Astrocyte of the cerebellum (primary cell): ENCODE measurements at regions not wholly inside any gene's neighbourhood (a gene's known extent, or its start where the extent isn't known, plus 50 kb on each side); places are given as distances from the start of the nearest gene placed in this dataset.

ENCODE experiments used
- DNase-seq: peaks from one replicate; pipeline ENCODE4 v3.0.0-alpha.2; 2011; ENCODE audit warnings: low read depth
- H3K4me3 ChIP-seq: 2 replicates; pipeline ENCODE4 v1.5.1; 2011; ENCODE audit warnings: mild to moderate bottlenecking, low read depth, low read length, moderate library complexity
- in situ Hi-C: cut with HindIII; loops from 2 replicates; pipeline ENCODE4 v1.10.0; 2017; ENCODE audit warnings: low sequenced_read_pairs
- TF ChIP-seq, protein P1 (sequence below): IDR thresholded peaks from 2 replicates; pipeline ENCODE4 v1.5.1; 2012; ENCODE audit warnings: low read length, low read depth, moderate library complexity, mild to moderate bottlenecking; ENCODE audit errors: missing control alignments

DNA sequence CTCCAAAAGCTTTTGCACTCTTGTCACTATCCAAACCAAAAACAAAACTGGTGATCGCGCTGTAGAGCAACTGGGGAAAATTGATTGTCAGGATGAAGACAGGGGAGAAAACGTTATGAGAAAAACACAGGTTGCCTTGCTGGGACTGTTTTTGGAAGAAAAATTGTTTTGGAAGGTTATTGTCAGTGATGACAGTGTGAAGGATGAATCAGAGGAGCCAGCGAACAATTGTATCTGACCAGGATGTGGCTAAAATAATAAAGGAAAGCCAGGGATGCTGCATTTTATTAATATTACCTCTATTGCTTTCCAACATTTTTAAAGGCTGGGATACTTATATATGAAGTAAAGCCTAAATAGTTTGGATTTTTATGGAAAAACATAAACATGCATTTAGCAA is 334.0 kb downstream of the SPRY2 start:
- DNase-seq, result no peak
- TF ChIP-seq, protein P1, sequence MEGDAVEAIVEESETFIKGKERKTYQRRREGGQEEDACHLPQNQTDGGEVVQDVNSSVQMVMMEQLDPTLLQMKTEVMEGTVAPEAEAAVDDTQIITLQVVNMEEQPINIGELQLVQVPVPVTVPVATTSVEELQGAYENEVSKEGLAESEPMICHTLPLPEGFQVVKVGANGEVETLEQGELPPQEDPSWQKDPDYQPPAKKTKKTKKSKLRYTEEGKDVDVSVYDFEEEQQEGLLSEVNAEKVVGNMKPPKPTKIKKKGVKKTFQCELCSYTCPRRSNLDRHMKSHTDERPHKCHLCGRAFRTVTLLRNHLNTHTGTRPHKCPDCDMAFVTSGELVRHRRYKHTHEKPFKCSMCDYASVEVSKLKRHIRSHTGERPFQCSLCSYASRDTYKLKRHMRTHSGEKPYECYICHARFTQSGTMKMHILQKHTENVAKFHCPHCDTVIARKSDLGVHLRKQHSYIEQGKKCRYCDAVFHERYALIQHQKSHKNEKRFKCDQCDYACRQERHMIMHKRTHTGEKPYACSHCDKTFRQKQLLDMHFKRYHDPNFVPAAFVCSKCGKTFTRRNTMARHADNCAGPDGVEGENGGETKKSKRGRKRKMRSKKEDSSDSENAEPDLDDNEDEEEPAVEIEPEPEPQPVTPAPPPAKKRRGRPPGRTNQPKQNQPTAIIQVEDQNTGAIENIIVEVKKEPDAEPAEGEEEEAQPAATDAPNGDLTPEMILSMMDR, result no peak
- in situ Hi-C loops, result no loop called here
- no peak overlapping the region for H3K4me3 ChIP-seq

DNA sequence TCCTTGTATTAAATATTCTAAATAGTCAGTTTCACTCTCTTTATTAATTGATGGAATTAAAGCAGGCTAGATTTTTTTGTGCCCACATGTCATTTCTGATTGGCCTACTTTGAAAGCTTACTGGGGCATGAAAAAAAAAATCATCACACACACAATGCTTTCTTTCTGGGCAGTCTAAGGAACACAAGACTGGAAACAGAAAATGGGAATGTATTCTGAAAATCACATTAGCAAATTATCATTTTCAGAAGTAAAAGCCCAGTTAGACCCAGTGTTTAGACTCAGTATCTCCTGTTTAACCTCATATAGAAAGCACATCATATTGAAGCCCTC is 339.4 kb downstream of the SPRY2 start:
- in situ Hi-C loops, result no loop called here
- TF ChIP-seq, protein P1, result no peak
- no peak for DNase-seq
- no peak overlapping the region for H3K4me3 ChIP-seq

DNA sequence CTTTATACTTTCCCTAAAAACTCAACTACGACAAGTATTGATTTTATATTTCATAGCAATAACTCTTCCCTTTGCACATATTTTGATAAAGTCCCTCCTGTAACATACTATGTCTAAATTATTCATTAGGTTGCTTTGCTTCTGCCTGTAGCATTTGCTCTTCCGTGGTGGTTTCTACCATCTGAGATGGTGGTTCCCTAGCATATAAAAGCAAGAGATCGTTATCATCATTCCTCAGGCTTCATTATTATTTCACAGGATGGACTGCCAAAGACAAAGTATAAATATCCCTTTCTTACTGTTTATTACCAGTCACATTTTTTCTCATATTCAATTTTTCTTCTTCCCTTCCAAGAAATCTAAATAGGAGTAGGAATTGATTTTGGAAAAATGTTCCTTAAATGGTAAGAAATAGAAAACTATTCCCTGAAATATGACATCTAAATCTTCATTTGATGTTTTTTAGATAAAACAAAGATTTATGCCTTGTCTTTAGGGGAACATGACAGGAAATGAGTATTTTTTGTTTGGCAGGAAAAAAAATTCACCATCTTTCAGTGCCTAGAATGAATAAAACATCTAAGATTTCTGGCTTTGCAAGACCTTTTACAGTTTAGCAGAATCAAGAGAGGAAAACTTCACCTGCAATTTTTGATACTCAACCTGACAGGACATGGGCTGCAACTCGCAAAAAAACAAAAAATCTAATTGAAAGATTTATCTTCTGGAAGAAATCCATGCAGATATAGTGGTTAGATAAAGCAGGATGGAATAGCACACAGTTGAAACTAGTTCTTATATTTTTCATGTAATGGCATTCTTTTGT is 340.0 kb downstream of the SPRY2 start:
- in situ Hi-C loops, result no loop called here
- no peak for DNase-seq
- no peak overlapping the region for H3K4me3 ChIP-seq
- TF ChIP-seq, protein P1, result no peak

DNA sequence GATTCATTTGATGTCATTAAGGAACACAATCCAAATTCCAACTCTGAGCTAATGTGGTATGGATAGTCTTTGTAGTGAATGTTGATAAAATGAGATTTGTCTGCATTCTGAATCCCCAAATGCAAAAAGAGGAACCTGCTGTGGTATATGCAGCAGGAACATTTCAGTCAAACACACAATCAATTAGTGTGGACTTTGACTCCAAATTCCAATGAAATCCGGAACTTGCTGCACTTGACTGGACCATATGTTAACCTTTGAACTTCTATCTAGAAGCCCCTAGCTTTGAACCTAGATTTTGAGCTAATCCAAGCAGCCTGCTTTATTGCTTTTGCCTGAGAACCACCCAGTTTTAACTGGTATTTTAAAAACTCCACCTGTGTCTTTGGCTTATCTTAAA is 341.3 kb downstream of the SPRY2 start:
- H3K4me3 ChIP-seq, result no peak overlapping the region
- TF ChIP-seq, protein P1, result no peak
- no peak for DNase-seq
- in situ Hi-C loops, result no loop called here

DNA sequence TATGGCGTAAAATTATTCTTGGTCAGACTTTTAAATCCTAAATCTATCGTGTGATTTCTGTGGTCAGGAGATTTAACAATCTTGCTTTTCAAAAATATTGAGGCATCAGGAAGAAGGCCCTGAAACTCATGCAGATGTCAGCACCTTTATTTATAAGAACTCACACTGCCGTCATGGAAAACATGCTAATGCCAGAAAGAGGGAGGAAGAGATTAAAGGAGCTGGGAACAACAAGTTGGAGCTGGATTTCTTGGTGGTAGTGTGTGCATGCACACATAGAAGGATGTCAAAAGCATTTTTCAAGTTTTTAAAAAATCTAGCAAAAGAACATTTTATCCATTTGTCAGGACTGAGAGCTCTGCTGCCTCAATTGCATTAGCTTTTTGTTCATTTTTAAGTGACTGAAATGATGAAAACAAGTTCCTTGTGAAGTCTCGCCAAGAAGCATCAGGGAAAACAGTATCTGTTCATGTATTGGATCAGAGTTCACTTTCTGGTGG is 342.5 kb downstream of the SPRY2 start:
- H3K4me3 ChIP-seq, result no peak overlapping the region
- in situ Hi-C loops, result no loop called here
- DNase-seq, result no peak
- TF ChIP-seq, protein P1, result no peak

DNA sequence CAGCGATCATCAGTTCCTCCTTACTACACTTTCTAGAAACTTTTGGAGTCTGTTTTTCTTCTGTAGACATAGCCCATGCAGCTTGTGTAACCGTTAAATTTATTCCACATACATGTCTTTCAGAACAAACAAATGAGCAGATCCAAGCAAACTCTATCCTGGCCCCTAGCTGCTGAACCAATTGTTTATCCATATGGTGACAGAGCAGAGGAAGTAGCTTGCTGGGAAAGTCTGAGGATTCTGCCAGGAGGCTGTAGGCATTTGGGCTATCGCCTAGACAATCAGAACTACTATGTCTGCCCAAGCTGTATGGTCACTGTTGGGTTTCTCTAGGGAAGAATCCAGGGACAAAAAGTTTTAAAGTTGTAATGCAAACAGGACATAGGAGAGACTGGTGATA is 343.7 kb downstream of the SPRY2 start:
- no peak for DNase-seq
- H3K4me3 ChIP-seq, result no peak overlapping the region
- TF ChIP-seq, protein P1, result no peak
- in situ Hi-C loops, result no loop called here

DNA sequence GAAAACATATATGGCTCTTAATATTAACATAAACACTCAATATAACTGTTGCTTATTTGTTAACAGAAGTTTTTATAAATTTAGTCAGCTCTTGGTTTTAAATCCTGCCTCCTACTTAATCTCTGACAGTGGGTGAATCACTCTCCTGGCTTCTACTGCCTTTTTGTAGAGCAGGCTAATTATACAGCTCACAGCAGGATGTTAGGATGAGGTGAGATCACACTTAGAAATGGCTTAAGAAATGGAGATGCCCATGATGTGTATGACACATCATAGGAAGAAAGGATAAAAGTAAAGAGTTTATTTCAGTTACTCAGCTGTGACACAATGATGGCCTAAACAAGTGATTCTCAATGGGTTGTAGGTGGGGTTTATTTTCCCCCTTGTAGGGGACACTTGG is 345.6 kb downstream of the SPRY2 start:
- peak; percentile 89 for DNase-seq
- no peak overlapping the region for H3K4me3 ChIP-seq
- in situ Hi-C loops, result no loop called here
- TF ChIP-seq, protein P1, result no peak
